HG03103 (cell line): ENCODE measurements at regions not wholly inside any gene's neighbourhood (a gene's known extent, or its start where the extent isn't known, plus 50 kb on each side); places are given as distances from the start of the nearest gene placed in this dataset.
A peak's percentile ranks its signal among the peaks of the same experiment; 100 is the strongest.

Source experiments
- ATAC-seq: cut with Tn5 transposase; IDR thresholded peaks from one replicate; pipeline ENCODE4 v1.9.1; 2021; ENCODE audit warnings: low read depth; ENCODE audit not compliant: unreplicated experiment

DNA sequence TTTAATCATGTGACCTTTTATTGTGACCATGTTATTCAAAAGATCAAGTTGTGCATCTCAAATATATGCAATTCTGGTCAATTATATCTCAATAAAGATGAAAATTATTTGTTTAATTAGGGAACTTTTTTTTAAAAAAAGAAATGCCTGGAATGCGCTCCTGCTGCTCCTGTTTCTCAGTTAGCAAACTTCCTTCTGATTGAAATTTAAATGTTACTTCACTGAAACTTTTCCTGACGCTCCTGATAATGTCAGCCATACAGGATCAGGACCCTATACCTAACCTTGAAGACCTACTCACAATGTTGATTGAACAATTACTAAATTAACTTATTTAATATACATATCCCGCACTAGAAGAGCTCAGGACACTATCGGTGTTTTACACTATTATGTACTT is 190.4 kb downstream of the MACC1 start:
- no peak for ATAC-seq

DNA sequence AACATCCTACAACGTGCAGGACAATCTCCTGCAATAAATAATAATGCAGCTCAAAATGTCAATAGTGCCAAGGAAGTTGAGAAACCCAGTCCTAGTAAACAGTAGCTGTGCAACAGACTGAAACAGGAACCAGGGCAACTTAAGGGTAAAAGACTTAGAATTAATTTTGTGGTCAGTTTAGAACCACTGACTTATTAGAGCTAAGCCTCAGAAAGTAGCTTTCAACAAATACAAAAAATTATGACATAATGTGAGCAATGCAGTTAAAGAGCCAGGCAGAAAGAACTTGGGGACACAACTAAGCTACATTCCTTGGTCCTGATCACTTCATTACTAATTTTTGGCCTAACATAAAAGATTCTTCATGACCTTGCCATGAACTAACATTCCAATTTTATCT is 195.4 kb downstream of the MACC1 start:
- ATAC-seq = peak; percentile 71

DNA sequence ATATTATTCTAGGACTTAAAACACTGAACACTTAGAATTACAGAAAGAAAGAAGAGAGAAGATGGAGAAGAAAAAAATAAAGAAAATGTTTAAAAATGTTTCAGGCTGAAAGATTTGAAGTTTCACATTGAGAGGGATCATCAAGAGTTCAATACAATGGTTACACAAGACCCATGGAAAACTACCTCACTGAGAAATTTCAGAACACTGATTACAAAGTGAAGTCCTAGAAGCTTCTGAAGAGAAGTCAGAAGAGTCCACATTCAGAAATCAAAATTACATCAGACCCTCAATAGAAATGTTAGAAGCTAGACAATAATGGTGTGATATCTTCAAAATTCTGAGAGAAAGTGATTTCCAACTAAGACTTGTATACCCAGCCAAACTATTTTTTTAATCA is 196.1 kb downstream of the MACC1 start:
- no peak for ATAC-seq

DNA sequence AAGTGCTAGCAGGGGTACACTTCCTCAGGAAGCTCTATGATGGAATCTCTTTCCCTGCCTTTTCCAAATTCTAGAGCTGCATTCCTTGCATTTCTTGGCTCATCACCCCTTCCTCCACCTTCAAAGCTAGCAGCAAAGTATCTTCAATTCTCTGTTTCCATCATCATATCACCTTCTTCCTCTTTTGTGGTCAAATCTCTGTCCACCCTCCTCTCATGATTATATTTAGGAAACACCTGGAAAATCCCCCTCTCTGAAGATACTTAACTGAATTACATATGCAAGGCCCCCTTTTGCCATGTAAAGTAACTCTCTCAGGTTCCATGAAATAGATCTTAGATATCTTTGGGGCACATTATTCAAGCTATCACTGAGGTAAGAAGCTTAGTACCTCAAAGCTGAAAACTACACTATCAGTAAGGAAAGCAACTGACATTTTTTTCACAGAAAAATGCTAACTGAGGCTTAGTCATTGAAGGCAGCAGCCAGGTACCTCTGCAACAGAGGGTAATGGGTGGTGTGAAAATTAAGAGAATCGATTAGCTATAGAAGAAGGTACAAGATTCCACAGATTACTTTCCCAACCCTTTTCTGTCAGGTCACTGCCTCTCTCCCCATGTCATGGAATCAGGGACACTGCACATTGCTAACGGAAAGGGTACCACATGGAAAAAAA is 197.3 kb downstream of the MACC1 start:
- peak; percentile 68 for ATAC-seq

DNA sequence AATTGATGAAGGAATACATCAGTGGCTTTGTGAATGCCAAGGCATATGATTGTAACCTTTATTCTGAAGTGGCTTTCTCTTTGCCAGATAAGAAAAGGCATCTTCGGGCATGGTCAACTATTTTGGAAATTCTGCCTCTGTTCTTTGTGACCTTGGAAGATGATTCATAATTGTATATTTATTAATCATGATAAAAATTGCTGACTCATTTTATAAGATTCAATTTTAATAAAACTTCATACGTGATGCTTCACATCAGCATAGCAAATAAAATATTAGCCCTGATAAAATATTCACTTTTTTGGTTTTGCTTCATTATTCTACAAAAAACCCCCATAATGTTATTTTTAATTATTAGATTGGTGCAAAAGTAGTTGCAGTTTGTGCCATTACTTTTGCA is 200.5 kb downstream of the MACC1 start:
- ATAC-seq = no peak

GRCh38 chr7:20013536-20013935 is 203.6 kb downstream of the MACC1 start:
- no peak for ATAC-seq

- ATAC-seq = no peak
Observed at GRCh38 chr7:20012100-20012499, 205.1 kb downstream of the MACC1 start.

GRCh38 chr7:20010877-20011276 is 206.3 kb downstream of the MACC1 start:
- ATAC-seq = peak; percentile 56

DNA sequence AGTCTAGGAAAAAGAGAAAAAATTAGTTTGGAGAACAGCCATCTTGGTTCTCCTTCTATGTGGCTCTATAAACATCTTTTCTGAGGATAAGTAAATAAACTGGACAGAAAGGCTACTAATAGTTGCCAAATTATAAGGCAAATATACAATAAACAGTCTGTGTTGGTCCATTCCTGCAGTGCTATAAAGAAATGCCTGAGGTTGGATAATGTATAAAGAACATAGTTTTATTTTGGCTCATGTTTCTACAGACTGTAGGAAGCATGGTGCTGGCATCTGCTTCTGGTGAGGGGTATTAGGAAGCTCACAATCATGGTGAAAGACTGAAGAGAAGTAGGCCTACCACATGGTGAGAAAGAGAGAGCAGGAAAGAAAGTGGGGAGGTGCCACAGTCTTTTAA is 209.7 kb downstream of the MACC1 start:
- no peak for ATAC-seq

GRCh38 chr7:20005081-20005480 is 212.1 kb downstream of the MACC1 start:
- ATAC-seq = no peak

- no peak for ATAC-seq
Observed at GRCh38 chr7:19999681-20000080, 217.5 kb downstream of the MACC1 start.

DNA sequence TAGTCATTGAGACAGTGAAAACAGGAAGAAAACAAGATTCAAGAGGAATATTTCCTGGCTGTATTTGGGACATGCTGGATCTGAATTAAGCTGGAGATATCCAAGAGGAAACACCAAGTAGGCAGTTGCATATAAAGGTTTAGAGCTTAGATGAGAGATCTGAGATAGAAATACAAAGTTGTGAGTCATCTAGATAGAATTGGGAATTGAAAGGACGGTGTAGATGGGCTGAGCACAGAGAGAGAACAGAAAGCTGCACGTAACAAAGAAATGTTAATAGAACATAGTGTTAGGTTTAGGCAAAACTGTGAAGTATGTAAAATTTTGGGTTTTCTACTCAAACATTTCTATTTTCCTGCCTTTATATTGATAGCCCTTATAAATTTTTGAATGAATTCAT is 218.5 kb upstream of the TMEM196 start:
- no peak for ATAC-seq

GRCh38 chr7:19989906-19990305 is 216.5 kb upstream of the TMEM196 start:
- ATAC-seq = no peak

GRCh38 chr7:19988860-19989259 is 215.4 kb upstream of the TMEM196 start:
- no peak for ATAC-seq

DNA sequence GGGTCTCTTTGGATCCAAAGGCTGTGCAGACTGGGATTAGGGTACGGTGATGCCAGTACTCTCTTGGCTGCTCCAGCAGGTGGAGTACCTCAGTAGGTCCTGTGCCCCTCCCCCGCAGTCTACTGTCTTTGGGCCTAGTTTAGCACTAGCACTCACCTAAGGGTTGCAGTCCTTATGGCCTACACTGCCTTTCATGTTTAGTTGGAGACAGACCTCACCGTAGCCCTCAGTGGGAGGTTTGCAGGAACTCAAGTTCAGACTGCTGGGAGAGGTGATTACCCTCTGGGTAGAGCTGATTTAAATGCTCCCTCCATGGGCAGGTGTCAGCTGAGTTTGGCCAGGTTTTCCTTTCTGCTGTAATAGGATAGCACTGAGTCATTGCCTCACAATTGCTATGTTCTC is 210.8 kb upstream of the TMEM196 start:
- no peak for ATAC-seq

DNA sequence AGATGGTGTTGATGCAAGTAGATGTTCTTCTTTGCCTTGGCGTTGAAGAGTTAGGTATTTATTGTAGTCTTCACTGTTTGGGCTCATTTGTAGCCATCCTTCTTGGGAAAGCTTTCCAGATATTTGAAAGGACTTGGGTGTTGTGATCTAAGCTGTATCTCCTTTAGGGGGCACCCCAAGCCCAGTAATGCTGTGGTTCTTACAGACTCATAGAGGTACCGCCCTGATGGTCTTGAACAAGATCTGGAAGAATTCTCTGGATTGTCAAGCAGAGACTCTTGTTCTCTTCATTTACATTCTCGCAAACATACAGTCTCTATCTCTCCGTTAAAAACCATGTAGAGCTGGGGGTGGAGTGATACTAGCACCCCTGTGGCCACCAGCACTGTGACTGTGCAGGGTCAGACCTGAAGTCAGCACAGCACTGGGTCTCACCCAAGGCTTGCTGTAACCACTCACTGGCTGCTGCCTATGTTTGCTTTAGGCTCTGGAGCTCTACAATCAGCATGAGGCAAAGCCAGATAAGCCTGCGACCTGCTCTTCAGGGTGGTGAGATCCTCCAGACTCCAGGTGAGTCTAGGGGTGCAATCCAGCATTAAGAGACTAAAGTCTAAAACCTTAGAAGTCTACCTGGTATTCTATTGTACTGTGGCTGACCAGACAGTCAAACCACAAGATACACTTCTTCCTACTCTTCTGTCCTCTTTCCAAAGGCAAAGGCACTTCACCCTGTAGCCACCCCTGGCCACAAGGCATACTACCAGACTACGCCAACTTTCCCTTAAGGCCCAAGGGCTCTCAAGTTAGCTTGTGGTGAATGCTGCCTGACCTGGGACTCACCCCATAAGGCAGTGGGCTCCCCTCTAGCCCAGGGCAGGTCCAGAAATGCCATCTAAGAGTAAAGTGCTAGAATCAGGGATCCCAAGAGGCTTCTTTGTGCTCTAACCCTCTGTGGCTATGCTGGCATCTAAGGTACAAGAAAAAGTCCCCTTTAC is 209.7 kb upstream of the TMEM196 start:
- no peak for ATAC-seq

GRCh38 chr7:19973581-19973980 is 200.2 kb upstream of the TMEM196 start:
- no peak for ATAC-seq

GRCh38 chr7:19972876-19973275 is 199.5 kb upstream of the TMEM196 start:
- no peak for ATAC-seq

DNA sequence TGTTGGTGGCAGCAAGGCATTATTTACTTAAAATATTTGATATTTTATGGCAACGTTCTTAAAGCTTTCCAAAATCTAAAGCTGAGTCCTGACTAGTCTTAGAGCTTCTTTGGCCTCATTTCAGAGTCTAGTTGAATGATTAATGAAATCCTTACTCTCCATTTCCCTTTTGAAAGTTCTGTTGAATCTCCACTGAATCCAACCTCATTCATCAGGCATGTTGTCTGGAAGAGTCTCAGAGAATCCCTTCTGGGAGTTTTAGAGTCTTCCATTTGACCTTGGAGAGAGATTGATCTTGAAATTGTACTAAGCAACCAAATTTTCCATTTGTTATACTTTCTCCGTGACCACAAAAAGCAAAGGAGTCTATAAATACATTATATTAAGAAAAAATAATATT is 198.5 kb upstream of the TMEM196 start:
- ATAC-seq = no peak

GRCh38 chr7:19970514-19970913 is 197.1 kb upstream of the TMEM196 start:
- ATAC-seq = no peak

- no peak for ATAC-seq
Observed at GRCh38 chr7:19969859-19970493, 196.6 kb upstream of the TMEM196 start.
